Thoracic aorta (tissue), 2 donors: ENCODE measurements at regions not wholly inside any gene's neighbourhood (a gene's known extent, or its start where the extent isn't known, plus 50 kb on each side); places are given as distances from the start of the nearest gene placed in this dataset.

Experiments used
- ATAC-seq: fragments of 150-250 bp; one replicate; pipeline ENCODE4 v1.8.0; 2017; ENCODE audit warnings: low read depth; ENCODE audit not compliant: insufficient number of reproducible peaks, low FRiP score
- DNase-seq: peaks from one replicate; pipeline ENCODE4 v3.0.0-alpha.2; 2020; ENCODE audit warnings: low spot score
- H3K27ac ChIP-seq, 2 donors: fragments of 200-600 bp; sonication (generic); 1 replicate in 1 of 2; 2 replicates in 1 of 2; pipeline ENCODE4 v1.5.1; 2016; ENCODE audit warnings: mild to moderate bottlenecking in 2 of 2, moderate library complexity in 2 of 2
- H3K27me3 ChIP-seq: fragments of 200-600 bp; sonication (generic); replicated peaks from 2 replicates; pipeline ENCODE4 v1.6.0; 2016; ENCODE audit warnings: mild to moderate bottlenecking; ENCODE audit not compliant: insufficient read depth
- H3K36me3 ChIP-seq: fragments of 200-600 bp; sonication (generic); one replicate; pipeline ENCODE4 v1.5.1; 2016
- H3K4me1 ChIP-seq, 2 donors: fragments of 200-600 bp; sonication (generic); 1 replicate in 1 of 2; 2 replicates in 1 of 2; pipeline versions ENCODE4 v1.5.1 to v1.6.0; 2016; ENCODE audit warnings: low read depth in 2 of 2, mild to moderate bottlenecking in 1 of 2; ENCODE audit not compliant: control insufficient read depth in 1 of 2
- H3K4me3 ChIP-seq: fragments of 200-600 bp; sonication (generic); 2 replicates; pipeline ENCODE4 v1.5.1; 2016; ENCODE audit warnings: mild to moderate bottlenecking
- H3K9me3 ChIP-seq: fragments of 200-600 bp; sonication (generic); 2 replicates; pipeline ENCODE4 v1.5.1; 2016
- TF ChIP-seq, protein P1 (sequence below): fragments of 200-600 bp; sonication (generic); IDR thresholded peaks from one replicate; pipeline ENCODE4 v1.5.1; 2019; ENCODE audit warnings: antibody characterized with exemption

DNA sequence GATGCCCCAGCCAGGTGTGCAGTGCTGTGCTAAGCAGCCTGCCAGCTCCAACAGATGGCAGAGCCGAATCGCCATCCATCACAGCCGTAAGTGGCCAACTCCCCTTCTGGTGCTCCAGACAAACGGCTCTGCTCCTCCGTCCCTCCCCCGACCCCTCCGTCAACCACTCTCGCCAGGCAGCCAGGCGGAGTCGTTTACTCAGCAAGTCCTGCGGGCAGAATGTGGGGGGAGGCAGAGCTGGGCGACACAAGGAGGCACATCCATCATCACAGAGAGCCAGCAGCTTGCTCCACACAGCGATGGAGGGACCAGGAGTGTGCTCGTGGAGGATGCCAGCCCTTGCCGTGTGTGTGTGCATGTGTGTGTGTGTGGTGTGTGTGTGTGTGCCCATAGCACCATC lies 206.6 kb upstream of the GRIK3 start:
- H3K9me3 ChIP-seq, result no peaks in the 10 kb centered on the region
- H3K4me3 ChIP-seq, result no peak overlapping the region
- no peak overlapping the region for H3K27ac ChIP-seq
- no peaks in the 10 kb centered on the region for H3K27me3 ChIP-seq
- no peaks in the 10 kb centered on the region for H3K36me3 ChIP-seq
- no peak for ATAC-seq
- no peaks in the 10 kb centered on the region for H3K4me1 ChIP-seq
- DNase-seq, result no peak
- TF ChIP-seq, protein P1, sequence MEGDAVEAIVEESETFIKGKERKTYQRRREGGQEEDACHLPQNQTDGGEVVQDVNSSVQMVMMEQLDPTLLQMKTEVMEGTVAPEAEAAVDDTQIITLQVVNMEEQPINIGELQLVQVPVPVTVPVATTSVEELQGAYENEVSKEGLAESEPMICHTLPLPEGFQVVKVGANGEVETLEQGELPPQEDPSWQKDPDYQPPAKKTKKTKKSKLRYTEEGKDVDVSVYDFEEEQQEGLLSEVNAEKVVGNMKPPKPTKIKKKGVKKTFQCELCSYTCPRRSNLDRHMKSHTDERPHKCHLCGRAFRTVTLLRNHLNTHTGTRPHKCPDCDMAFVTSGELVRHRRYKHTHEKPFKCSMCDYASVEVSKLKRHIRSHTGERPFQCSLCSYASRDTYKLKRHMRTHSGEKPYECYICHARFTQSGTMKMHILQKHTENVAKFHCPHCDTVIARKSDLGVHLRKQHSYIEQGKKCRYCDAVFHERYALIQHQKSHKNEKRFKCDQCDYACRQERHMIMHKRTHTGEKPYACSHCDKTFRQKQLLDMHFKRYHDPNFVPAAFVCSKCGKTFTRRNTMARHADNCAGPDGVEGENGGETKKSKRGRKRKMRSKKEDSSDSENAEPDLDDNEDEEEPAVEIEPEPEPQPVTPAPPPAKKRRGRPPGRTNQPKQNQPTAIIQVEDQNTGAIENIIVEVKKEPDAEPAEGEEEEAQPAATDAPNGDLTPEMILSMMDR, result no peak

DNA sequence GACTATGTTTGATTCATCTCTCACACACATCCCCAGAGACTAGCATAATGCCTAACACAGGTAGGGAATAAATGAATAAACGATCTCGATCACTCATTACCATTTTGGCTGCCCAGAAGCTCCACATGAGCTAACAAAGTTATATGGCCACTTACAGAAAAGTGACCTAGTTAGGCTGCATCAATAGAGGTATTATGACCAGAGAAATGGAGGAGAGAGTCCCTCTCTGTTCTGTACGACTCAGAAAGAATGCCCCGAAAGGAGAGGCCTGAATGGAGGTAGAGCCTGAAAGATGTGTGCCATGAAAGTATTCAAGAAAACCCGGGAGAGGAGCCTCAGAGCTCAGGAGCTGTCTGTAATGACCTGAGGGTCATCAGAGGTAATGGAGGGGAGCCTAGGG lies 208.2 kb upstream of the GRIK3 start:
- ATAC-seq (no peak), DNase-seq (no peak)
- Histone ChIP-seq H3K27me3 (no peaks in the 10 kb centered on the region), H3K4me1 (no peaks in the 10 kb centered on the region), H3K4me3 (no peak overlapping the region), H3K9me3 (no peaks in the 10 kb centered on the region), H3K27ac (no peak overlapping the region), H3K36me3 (no peaks in the 10 kb centered on the region)
- TF ChIP-seq, protein P1, result no peak

DNA sequence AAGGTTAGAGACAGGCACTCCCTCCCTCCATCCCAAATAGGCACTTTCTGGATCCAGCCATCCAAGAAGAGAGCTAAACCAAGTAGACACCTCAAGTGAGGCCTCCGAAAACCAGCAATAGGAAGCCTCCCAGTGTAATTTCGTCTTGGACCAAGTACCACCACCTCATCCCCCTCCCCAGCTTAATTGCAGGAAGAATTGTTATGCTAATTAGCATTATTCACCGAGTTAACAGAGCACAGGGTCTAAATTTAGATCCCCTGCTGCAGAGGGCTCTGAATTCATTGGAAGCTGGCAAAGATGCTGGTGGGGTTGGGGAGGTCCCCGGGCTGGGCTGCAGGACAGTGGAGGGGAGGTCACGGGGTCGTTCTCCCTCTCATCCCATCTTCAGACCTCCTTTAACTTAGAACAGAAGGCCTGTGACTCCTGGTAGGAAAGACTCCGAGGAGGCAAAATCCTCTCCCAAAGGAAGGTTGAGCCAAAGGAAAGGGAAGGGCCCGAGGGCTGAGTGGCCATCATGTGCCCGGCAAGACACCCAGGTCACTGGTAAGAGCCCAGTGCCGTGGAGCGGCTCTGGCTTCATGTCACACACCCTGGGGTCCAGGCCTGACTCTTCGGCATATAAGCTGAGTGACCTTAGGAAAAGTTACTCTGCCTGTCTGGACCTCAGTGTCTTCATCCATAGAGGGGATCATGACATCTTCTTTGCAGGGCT lies 209.2 kb upstream of the GRIK3 start:
- Histone ChIP-seq H3K27ac (no peak overlapping the region), H3K36me3 (no peaks in the 10 kb centered on the region), H3K9me3 (no peaks in the 10 kb centered on the region), H3K27me3 (no peaks in the 10 kb centered on the region), H3K4me3 (no peak overlapping the region), H3K4me1 (no peaks in the 10 kb centered on the region)
- TF ChIP-seq, protein P1, result no peak
- DNase-seq (no peak), ATAC-seq (no peak)

DNA sequence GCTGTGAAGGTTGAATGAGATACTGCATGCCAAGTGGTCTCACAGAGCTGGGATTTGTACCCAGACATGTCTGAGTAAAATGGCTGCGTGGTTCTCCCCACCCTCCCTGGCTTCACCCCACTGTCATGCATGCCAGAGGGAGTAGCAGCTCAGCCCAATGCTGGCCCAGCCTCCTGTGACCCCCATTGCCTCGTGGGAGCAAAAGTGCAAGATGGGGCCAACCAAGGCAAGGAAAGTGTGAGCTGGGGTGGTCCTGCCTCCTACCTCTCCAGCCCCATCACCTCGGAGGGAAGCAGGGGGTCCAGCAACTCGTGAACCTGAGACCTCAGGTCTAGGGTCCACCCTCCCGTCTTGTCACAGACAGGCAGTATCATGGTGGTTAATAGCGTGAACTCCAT lies 209.8 kb upstream of the GRIK3 start:
- H3K27ac ChIP-seq, result no peak overlapping the region
- H3K4me1 ChIP-seq, result no peaks in the 10 kb centered on the region
- no peak overlapping the region for H3K4me3 ChIP-seq
- H3K36me3 ChIP-seq, result no peaks in the 10 kb centered on the region
- H3K9me3 ChIP-seq, result no peaks in the 10 kb centered on the region
- ATAC-seq (no peak), DNase-seq (no peak)
- TF ChIP-seq, protein P1, result no peak
- no peaks in the 10 kb centered on the region for H3K27me3 ChIP-seq

DNA sequence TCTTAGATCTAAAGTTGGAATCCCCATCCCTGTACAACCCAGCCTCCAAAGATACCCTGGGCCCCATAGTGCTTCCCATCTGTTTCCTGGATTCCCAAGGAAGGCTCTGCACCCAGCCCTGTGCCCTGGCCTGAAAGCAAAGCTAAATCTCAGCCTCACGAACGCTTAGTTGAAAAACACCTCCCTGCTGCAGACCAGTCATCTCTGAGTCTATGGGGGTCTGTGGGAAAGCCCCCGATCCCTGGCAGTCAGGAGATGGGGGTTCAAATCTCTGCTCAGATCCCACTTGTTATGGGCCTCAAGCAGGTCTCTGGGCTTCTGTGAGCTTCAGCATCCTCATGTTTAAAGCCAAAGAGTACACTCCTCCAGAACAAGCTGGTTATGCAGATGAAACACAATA lies 210.5 kb upstream of the GRIK3 start:
- H3K36me3 ChIP-seq, result no peaks in the 10 kb centered on the region
- H3K4me3 ChIP-seq, result no peak overlapping the region
- H3K27ac ChIP-seq, result no peak overlapping the region
- DNase-seq (no peak), ATAC-seq (no peak)
- no peaks in the 10 kb centered on the region for H3K4me1 ChIP-seq
- H3K9me3 ChIP-seq, result no peaks in the 10 kb centered on the region
- no peaks in the 10 kb centered on the region for H3K27me3 ChIP-seq
- TF ChIP-seq, protein P1, result no peak
